ENCODE measurements at regions not wholly inside any gene's neighbourhood (a gene's known extent, or its start where the extent isn't known, plus 50 kb on each side); places are given as distances from the start of the nearest gene placed in this dataset.

- TF ChIP-seq POLR2A (IDR thresholded peaks at IDR 0.05; ENCODE audit: control extremely low read depth in 1 of 2, low read depth in 2 of 2, low read length in 2 of 2) (no peak), NRF1 (IDR thresholded peaks at IDR 0.05; ENCODE audit: low read depth, low read length) (no peak), POLR2AphosphoS5 (IDR thresholded peaks at IDR 0.05; ENCODE audit: low read depth, low read length) (no peak), JUN (IDR thresholded peaks at IDR 0.05; ENCODE audit: low read depth, low read length) (no peak), SUZ12 (IDR thresholded peaks at IDR 0.05; ENCODE audit: low read length) (no peak), SRF (IDR thresholded peaks at IDR 0.05; ENCODE audit: low read depth, low read length) (no peak), CTCF (IDR thresholded peaks at IDR 0.05; ENCODE audit: control extremely low read depth in 1 of 3, insufficient read depth in 1 of 3, low read depth in 1 of 3, low read length in 3 of 3) (no peak), CEBPB (IDR thresholded peaks at IDR 0.05; ENCODE audit: low read depth, low read length) (no peak)
These were observed 102.5 kb downstream of the SST start for GRCh38 chr3:187567661-187568121.

All from H1 (cell line).